ENCODE measurements at regions not wholly inside any gene's neighbourhood (a gene's known extent, or its start where the extent isn't known, plus 50 kb on each side); places are given as distances from the start of the nearest gene placed in this dataset.

- Histone ChIP-seq H3K9me1 (ENCODE audit: control insufficient read depth, insufficient read depth, low read length) (no peaks in the 10 kb centered on the region), H3K4me2 (ENCODE audit: insufficient read depth, low read length) (no peak overlapping the region), H3K79me2 (ENCODE audit: control insufficient read depth, insufficient read depth, low read length) (no peaks in the 10 kb centered on the region), H4K20me1 (replicated peaks; ENCODE audit: control insufficient read depth, insufficient read depth, low read length) (no peaks in the 10 kb centered on the region), H3K4me1 (replicated peaks in 1 of 2; ENCODE audit: control insufficient read depth in 2 of 2, insufficient read depth in 2 of 2, low read length in 2 of 2) (peaks cover 0 to 7% of the 10 kb centered on the region in 2 experiments; a peak in 3 of 5 replicates), H2AFZ (ENCODE audit: low read depth, low read length) (no peak overlapping the region), H3K36me3 (ENCODE audit: control insufficient read depth, insufficient read depth, low read length) (no peaks in the 10 kb centered on the region), H3K9ac (ENCODE audit: insufficient read depth in 1 of 2, low read depth in 2 of 2, low read length in 2 of 2) (no peak overlapping the region), H3K9me3 (replicated peaks; ENCODE audit: control insufficient read depth, insufficient read depth, low read depth, low read length) (0 out of 2 replicates have a peak, but pooled peaks cover 3% of the 10 kb centered on the region), H3K4me3 (no peak overlapping the region), H3K27ac (ENCODE audit: extremely low read depth, low read depth, low read length) (no peak overlapping the region), H3K27me3 (ENCODE audit: control insufficient read depth in 2 of 2, insufficient read depth in 2 of 2, low read length in 2 of 2) (no peaks in the 10 kb centered on the region; a peak in 1 of 5 replicates)
- TF ChIP-seq RAD51 (IDR thresholded peaks at IDR 0.05; ENCODE audit: borderline replicate concordance, low read depth) (no peak), CCAR2 (IDR thresholded peaks at IDR 0.05; ENCODE audit: low read depth, low read length) (no peak), GATAD2A (IDR thresholded peaks at IDR 0.05) (no peak), ADNP (tag; IDR thresholded peaks at IDR 0.05) (no peak), CBX3 (IDR thresholded peaks at IDR 0.05; ENCODE audit: borderline replicate concordance in 1 of 2, low read length in 2 of 2) (no peak), ZNF436 (CRISPR knock-in tag; IDR thresholded peaks at IDR 0.05) (no peak), CSDE1 (IDR thresholded peaks at IDR 0.05) (no peak), HDAC1 (IDR thresholded peaks at IDR 0.05) (no peak), FIP1L1 (IDR thresholded peaks at IDR 0.05; ENCODE audit: low read depth, low read length, poor library complexity, severe bottlenecking) (no peak), NCOA6 (IDR thresholded peaks at IDR 0.05) (no peak), GTF2F1 (IDR thresholded peaks at IDR 0.05; ENCODE audit: low read depth, low read length) (no peak), ATF1 (CRISPR knock-in tag; IDR thresholded peaks at IDR 0.05) (no peak), ATF1 (tag; IDR thresholded peaks at IDR 0.05) (no peak), KDM4B (IDR thresholded peaks at IDR 0.05; ENCODE audit: borderline replicate concordance in 2 of 2, low read depth in 1 of 2) (no peak)
- TF ChIP-seq, protein P1, sequence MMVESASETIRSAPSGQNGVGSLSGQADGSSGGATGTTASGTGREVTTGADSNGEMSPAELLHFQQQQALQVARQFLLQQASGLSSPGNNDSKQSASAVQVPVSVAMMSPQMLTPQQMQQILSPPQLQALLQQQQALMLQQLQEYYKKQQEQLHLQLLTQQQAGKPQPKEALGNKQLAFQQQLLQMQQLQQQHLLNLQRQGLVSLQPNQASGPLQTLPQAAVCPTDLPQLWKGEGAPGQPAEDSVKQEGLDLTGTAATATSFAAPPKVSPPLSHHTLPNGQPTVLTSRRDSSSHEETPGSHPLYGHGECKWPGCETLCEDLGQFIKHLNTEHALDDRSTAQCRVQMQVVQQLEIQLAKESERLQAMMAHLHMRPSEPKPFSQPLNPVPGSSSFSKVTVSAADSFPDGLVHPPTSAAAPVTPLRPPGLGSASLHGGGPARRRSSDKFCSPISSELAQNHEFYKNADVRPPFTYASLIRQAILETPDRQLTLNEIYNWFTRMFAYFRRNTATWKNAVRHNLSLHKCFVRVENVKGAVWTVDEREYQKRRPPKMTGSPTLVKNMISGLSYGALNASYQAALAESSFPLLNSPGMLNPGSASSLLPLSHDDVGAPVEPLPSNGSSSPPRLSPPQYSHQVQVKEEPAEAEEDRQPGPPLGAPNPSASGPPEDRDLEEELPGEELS (CRISPR knock-in tag; IDR thresholded peaks at IDR 0.05; ENCODE audit: borderline replicate concordance), result no peak
- TF ChIP-seq, protein P2, sequence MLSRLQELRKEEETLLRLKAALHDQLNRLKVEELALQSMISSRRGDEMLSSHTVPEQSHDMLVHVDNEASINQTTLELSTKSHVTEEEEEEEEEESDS (CRISPR knock-in tag; IDR thresholded peaks at IDR 0.05), result no peak
- POLR2A ChIA-PET, result no interaction called here
- DNase-seq (ENCODE audit: extremely low read depth in 1 of 4, low spot score in 3 of 4), result no peak
- BruUV-seq (replicated peaks), result no TSS peak
- in situ Hi-C loops (cut with MboI) (no loop called here), intact Hi-C loops (cut with micrococcal nuclease) (loop anchor here (5.0 to 10.0 kb wide), 4 partner anchors 109 to 1461 kb away; no protein-coding TSS in a partner anchor)
- 6% methylated on average over 8 of the region's 8 CpGs for whole genome bisulfite sequencing (ENCODE audit: insufficient coverage, low coverage, missing lambda C conversion rate)
- CTCF ChIA-PET (ENCODE audit: low intra/inter-chr PET ratio), result no interaction called here
- no peak for FAIRE-seq
- ATAC-seq, result no peak
These were observed 167.2 kb upstream of the AKR1E2 start for GRCh38 chr10:4658777-4659176.

Data from K562 (cell line).